Left lung (tissue), 4 donors: ENCODE measurements at regions not wholly inside any gene's neighbourhood (a gene's known extent, or its start where the extent isn't known, plus 50 kb on each side); places are given as distances from the start of the nearest gene placed in this dataset.
"Not testable (repeated sequence)": the region's sequence is repeated elsewhere in the genome, so short reads cannot be mapped to it uniquely, and the experiment has no call there.

Experiments
- ATAC-seq: fragments of 200-7000 bp; cut with Tn5 transposase; one replicate; pipeline ENCODE4 v1.9.1; 2020; ENCODE audit warnings: moderate library complexity
- DNase-seq, 4 donors: peaks; one replicate each; pipeline ENCODE4 v3.0.0-alpha.2; 2013 to 2020
- H3K27ac ChIP-seq, 2 donors: fragments of 200-600 bp; sonication (generic) in 1 of 2; one replicate each; pipeline versions ENCODE4 v1.5.0 to v1.8.0; 2020 to 2021
- H3K27me3 ChIP-seq, 2 donors: fragments of 200-600 bp; sonication (generic) in 1 of 2; one replicate each; pipeline versions ENCODE4 v1.5.0 to v1.8.0; 2020 to 2021
- H3K36me3 ChIP-seq, 2 donors: fragments of 200-600 bp; sonication (generic) in 1 of 2; one replicate each; pipeline versions ENCODE4 v1.5.0 to v1.8.0; 2020 to 2021
- H3K4me1 ChIP-seq, 2 donors: fragments of 200-600 bp; one replicate each; pipeline ENCODE4 v1.8.0; 2021
- H3K4me3 ChIP-seq, 2 donors: fragments of 200-600 bp; sonication (generic) in 1 of 2; one replicate each; pipeline versions ENCODE4 v1.5.0 to v1.8.0; 2020 to 2021; ENCODE audit warnings: mild to moderate bottlenecking in 1 of 2
- H3K9me3 ChIP-seq, 2 donors: fragments of 200-600 bp; sonication (generic) in 1 of 2; one replicate each; pipeline versions ENCODE4 v1.5.0 to v1.8.0; 2020 to 2021
- intact Hi-C, 2 donors: fragments of 100-400 bp; cut with DNase I; formaldehyde crosslinking; loops; one replicate each; pipeline versions ENCODE4 v1.11.2 to v1.14.2; 2022
- TF ChIP-seq, protein P1 (sequence below), 2 donors: fragments of 200-600 bp; sonication (generic) in 1 of 2; IDR thresholded peaks; one replicate each; pipeline versions ENCODE4 v1.5.0 to v1.8.0; 2021; ENCODE audit warnings: antibody characterized with exemption in 2 of 2
- donor health status: DM: no; HTN: yes; CAD: no.
- donor health status: DM: no; HTN: no; CAD: no.

DNA sequence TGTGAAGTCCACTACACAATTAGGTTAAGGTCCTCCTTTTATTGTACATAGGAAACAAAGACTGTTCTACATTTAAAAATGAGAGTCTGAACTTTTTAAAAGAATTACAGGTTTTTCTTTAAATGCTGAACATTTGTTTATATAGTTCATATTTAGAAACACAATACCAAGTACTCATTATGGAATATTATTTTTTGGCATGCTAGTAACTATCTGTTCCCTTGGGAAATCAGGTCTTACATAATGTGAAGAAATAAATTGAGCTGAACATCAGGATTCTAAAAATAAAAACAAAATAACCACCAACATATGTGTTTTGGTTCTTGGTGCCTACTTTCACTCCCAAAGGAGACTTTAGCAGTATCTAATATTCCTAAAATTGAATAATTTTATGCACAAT, 230.5 kb upstream of the IZUMO3 start:
- intact Hi-C loops: no loop called here
- TF ChIP-seq, protein P1, sequence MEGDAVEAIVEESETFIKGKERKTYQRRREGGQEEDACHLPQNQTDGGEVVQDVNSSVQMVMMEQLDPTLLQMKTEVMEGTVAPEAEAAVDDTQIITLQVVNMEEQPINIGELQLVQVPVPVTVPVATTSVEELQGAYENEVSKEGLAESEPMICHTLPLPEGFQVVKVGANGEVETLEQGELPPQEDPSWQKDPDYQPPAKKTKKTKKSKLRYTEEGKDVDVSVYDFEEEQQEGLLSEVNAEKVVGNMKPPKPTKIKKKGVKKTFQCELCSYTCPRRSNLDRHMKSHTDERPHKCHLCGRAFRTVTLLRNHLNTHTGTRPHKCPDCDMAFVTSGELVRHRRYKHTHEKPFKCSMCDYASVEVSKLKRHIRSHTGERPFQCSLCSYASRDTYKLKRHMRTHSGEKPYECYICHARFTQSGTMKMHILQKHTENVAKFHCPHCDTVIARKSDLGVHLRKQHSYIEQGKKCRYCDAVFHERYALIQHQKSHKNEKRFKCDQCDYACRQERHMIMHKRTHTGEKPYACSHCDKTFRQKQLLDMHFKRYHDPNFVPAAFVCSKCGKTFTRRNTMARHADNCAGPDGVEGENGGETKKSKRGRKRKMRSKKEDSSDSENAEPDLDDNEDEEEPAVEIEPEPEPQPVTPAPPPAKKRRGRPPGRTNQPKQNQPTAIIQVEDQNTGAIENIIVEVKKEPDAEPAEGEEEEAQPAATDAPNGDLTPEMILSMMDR (IDR thresholded peaks at IDR 0.05): no peak
- ATAC-seq: no peak

DNA sequence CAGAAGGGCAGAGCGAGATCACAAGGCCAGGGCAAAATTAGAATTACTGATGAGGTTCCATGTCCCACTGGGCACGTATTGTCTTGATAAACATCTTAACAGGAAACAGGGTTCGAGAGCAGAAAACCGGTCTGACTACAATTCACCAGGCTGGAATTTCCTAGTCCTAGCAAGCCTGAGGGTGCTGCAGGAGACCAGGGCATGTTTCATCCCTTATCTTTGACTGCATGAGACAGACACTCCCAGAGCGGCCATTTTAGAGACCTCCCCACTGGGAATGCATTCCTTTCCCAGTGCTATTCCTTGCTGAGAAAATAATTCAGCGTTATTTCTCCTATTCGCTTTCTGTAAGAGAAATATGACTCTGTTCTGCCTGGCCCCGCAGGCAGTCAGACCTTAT, 228.5 kb upstream of the IZUMO3 start:
- intact Hi-C loops, ATAC-seq, H3K36me3 ChIP-seq, H3K27ac ChIP-seq, DNase-seq, H3K4me1 ChIP-seq, H3K4me3 ChIP-seq, H3K27me3 ChIP-seq: not testable (repeated sequence)
- peaks cover 0 to 39% of the 10 kb centered on the region in 2 donors for H3K9me3 ChIP-seq

More for the DNA sequence above, 230.5 kb upstream of the IZUMO3 start:
- no peak for DNase-seq
- Histone ChIP-seq H3K9me3 (peaks cover 0 to 31% of the 10 kb centered on the region in 2 donors), H3K4me1 (no peaks in the 10 kb centered on the region), H3K36me3 (no peaks in the 10 kb centered on the region), H3K27me3 (no peaks in the 10 kb centered on the region), H3K27ac (no peak overlapping the region), H3K4me3 (no peak overlapping the region)

DNA sequence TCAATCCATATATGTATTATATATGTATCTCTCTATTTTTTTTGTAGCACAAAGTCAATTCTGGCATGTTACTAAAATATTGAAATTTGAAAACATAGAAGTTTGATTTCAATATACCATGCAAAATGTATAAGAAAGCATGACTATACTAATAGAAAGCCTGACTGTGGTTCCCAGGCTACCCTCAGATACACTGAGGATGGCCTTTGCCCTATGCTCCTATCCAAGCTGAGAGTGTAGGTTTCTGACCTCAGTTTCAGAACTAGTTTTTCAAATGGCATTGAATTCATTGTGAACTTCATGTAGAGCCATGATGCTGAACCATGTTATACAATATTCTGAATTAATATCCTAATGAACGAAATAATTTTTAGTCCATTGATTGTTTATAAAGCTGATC, 220.4 kb upstream of the IZUMO3 start:
- Histone ChIP-seq H3K27ac (no peak overlapping the region), H3K4me3 (no peak overlapping the region), H3K27me3 (no peaks in the 10 kb centered on the region), H3K9me3 (peaks cover 0 to 26% of the 10 kb centered on the region in 2 donors), H3K36me3 (no peaks in the 10 kb centered on the region), H3K4me1 (no peaks in the 10 kb centered on the region)
- no peak for DNase-seq
- no peak for ATAC-seq
- TF ChIP-seq, protein P1 (IDR thresholded peaks at IDR 0.05): no peak
- intact Hi-C loops: no loop called here

DNA sequence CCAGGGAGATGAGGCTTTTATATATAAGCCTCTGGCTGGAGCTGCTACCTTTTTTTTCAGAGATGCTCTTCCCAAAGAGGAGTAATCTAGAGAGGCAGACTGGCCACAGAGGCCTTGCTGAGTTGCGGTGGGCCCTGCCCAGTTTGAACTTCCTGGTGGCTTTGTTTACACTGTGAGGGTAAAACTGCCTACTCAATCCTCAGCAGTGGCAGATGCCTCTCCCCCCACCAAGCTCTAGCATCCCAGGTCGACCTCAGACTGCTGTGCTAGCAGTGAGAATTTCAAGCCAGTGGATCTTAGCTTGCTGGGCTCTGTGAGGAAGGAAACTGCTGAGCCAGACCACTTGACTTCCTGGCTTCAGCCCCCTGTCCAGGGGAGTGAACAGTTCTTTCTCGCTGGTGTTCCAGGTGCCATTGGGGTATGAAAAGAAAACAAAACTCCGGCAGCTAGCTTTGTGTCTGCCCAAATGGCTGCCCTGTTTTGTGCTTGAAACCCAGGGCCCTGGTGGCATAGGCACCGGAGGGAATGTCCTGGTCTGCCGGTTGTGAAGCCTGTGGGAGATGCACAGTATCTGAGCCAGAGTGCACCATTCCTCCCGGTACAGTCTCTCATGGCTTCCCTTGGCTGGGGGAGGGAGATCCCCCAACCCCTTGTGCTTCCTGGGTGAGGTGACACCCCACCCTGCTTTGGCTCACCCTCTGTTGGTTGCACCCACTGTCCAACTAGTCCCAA, 219.5 kb upstream of the IZUMO3 start:
- H3K36me3 ChIP-seq: no peaks in the 10 kb centered on the region
- ATAC-seq (no peak), DNase-seq (no peak)
- H3K9me3 ChIP-seq: peaks cover 0 to 19% of the 10 kb centered on the region in 2 donors
- intact Hi-C loops: no loop called here
- no peak overlapping the region for H3K27ac ChIP-seq
- H3K4me1 ChIP-seq: no peaks in the 10 kb centered on the region
- no peak overlapping the region for H3K4me3 ChIP-seq
- TF ChIP-seq, protein P1 (IDR thresholded peaks at IDR 0.05): no peak
- H3K27me3 ChIP-seq: no peaks in the 10 kb centered on the region

DNA sequence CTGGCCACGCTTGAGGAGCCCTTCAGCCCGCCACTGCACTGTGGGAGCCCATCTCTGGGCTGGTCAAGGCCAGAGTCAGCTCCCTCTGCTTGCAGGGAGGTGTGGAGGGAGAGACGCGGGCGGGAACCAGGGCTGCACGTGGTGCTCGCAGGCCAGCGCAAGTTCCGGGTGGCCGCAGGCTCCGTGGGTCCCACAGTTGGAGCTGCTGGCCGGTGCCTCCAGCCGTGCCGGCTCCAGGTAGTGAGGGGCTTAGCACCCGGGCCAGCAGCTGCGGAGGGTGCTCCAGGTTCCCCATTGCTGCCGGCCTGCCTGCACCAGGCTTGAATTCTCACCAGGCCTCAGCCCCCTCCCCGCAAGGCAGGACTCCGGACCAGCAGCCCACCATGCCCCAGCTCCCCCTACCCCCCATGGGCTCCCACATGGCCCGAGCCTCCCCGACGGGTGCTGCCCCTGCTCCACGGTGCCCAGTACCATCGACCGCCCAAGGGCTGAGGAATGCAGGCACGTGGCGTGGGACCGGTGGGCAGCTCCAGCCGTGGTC, 192.8 kb upstream of the IZUMO3 start:
- peak in 1 of 4 donors; percentile 60 for DNase-seq
- peaks cover 0 to 18% of the 10 kb centered on the region in 2 donors for H3K9me3 ChIP-seq
- no peak overlapping the region for H3K4me3 ChIP-seq
- H3K27ac ChIP-seq: no peak overlapping the region
- no peaks in the 10 kb centered on the region for H3K4me1 ChIP-seq
- no peak for ATAC-seq
- intact Hi-C loops: no loop called here
- TF ChIP-seq, protein P1 (IDR thresholded peaks at IDR 0.05): no peak
- H3K27me3 ChIP-seq: no peaks in the 10 kb centered on the region
- no peaks in the 10 kb centered on the region for H3K36me3 ChIP-seq
